ENCODE measurements at regions not wholly inside any gene's neighbourhood (a gene's known extent, or its start where the extent isn't known, plus 50 kb on each side); places are given as distances from the start of the nearest gene placed in this dataset.

DNA sequence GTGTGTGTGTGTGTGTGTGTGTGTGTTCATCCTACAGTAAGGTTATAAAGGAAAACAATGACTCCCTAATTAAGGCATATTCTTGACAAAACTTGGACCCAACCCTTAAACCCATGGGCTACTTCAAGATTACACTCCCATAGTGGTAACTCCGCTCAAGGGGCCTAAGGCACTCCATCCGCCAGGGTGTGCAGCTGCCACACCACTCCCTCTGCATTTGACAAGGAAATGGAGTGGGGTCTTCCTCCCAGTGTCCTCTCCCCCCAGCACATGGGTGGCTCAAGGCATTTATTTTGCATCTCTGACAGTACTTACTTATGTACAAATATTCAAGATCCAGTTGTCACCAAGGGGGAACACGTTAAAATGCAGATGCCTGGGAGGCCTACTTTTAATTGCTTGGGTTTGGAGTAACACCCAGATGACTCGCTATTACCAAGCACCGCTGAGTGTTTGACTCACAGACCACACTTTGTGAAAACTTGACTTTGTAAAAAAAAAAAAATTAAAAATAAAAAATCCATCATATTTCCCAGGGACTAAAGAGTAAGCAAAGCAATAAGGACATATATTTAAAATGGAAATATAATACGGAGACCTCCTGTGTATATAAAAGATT is 53.0 kb upstream of the AGR3 start:
- H3K4me1 ChIP-seq (ENCODE audit: insufficient read depth, low read length) = no peaks in the 10 kb centered on the region
- Mint-ChIP-seq H3K4me3 (no peak overlapping the region), H3K9me3 (no peaks in the 10 kb centered on the region), H3K27me3 (ENCODE audit: low read depth) (no peaks in the 10 kb centered on the region; the same call in 1 of the 2 replicates), H3K4me1 (0 out of 4 replicates have a peak, but pooled peaks cover 2 to 3% of the 10 kb centered on the region in 2 experiments), H3K27ac (peak overlapping the region in 1 of 3 experiments; percentile 18; a peak in 1 of 7 replicates), H3K36me3 (ENCODE audit: insufficient read depth in 1 of 3, low read depth in 3 of 3) (no peaks in the 10 kb centered on the region)
- no peak overlapping the region for H3K14ac ChIP-seq (ENCODE audit: insufficient read depth, low read length)
- H2BK15ac ChIP-seq (ENCODE audit: low read depth, low read length) = no peak overlapping the region
- no peak overlapping the region for H2BK12ac ChIP-seq (ENCODE audit: insufficient read length, low read depth, low read length)
- H2BK20ac ChIP-seq (ENCODE audit: low read depth, low read length, poor library complexity, severe bottlenecking) = no peak overlapping the region
- no peaks in the 10 kb centered on the region for H3K79me2 ChIP-seq (ENCODE audit: insufficient read depth, low read length)
- H3K18ac ChIP-seq (ENCODE audit: insufficient read length, low read depth, low read length) = no peak overlapping the region
- WGBS (ENCODE audit: extremely low coverage, insufficient read length, low lambda C conversion rate) = no CpG with 5 or more reads among the region's 6 CpGs
- H3K23ac ChIP-seq (ENCODE audit: insufficient read length, low read depth, low read length) = no peak overlapping the region
- H2AFZ ChIP-seq (ENCODE audit: low read length) = no peak overlapping the region
- no peak overlapping the region for H2BK5ac ChIP-seq (ENCODE audit: insufficient read length, low read length)
- H3T11ph ChIP-seq (ENCODE audit: low read length) = no peak overlapping the region
- no peak overlapping the region for H4K91ac ChIP-seq (ENCODE audit: insufficient read length, low read depth, low read length)
- H3K9ac ChIP-seq (ENCODE audit: extremely low read depth, insufficient read length, low read length) = no peak overlapping the region
- no peak overlapping the region for H2AK5ac ChIP-seq (ENCODE audit: insufficient read length, low read length)
- H4K8ac ChIP-seq (replicated peaks; ENCODE audit: insufficient read length, low read depth, low read length) = no peak overlapping the region
- no peak overlapping the region for H3K56ac ChIP-seq (ENCODE audit: insufficient read length, low read depth, low read length)
- H2BK120ac ChIP-seq (ENCODE audit: low read depth, low read length, poor library complexity, severe bottlenecking) = no peak overlapping the region
- no peak for DNase-seq
- TF ChIP-seq, protein P1, sequence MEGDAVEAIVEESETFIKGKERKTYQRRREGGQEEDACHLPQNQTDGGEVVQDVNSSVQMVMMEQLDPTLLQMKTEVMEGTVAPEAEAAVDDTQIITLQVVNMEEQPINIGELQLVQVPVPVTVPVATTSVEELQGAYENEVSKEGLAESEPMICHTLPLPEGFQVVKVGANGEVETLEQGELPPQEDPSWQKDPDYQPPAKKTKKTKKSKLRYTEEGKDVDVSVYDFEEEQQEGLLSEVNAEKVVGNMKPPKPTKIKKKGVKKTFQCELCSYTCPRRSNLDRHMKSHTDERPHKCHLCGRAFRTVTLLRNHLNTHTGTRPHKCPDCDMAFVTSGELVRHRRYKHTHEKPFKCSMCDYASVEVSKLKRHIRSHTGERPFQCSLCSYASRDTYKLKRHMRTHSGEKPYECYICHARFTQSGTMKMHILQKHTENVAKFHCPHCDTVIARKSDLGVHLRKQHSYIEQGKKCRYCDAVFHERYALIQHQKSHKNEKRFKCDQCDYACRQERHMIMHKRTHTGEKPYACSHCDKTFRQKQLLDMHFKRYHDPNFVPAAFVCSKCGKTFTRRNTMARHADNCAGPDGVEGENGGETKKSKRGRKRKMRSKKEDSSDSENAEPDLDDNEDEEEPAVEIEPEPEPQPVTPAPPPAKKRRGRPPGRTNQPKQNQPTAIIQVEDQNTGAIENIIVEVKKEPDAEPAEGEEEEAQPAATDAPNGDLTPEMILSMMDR (conservative IDR thresholded peaks at IDR 0.05) = no peak
- H3K4me2 ChIP-seq (ENCODE audit: insufficient read depth, insufficient read length, low read length) = no peak overlapping the region
- H4K20me1 ChIP-seq (ENCODE audit: control insufficient read depth, insufficient read depth, insufficient read length) = no peaks in the 10 kb centered on the region
- H3K27me3 ChIP-seq (ENCODE audit: insufficient read depth, low read length) = no peaks in the 10 kb centered on the region
- no peaks in the 10 kb centered on the region for H3K23me2 ChIP-seq (ENCODE audit: insufficient read length, low read depth, low read length, poor library complexity, severe bottlenecking)
- H3K79me1 ChIP-seq (ENCODE audit: insufficient read depth, low read depth, low read length, poor library complexity, severe bottlenecking) = no peaks in the 10 kb centered on the region
- H3K9me3 ChIP-seq (ENCODE audit: control insufficient read depth, low read depth, low read length) = no peaks in the 10 kb centered on the region
- H4K5ac ChIP-seq (ENCODE audit: insufficient read length, low read depth, low read length) = no peak overlapping the region
- no peak overlapping the region for H3K4ac ChIP-seq (ENCODE audit: low read depth, low read length)
- no peak overlapping the region for H3K27ac ChIP-seq (ENCODE audit: insufficient read length, low read depth, low read length)
